ENCODE measurements at regions not wholly inside any gene's neighbourhood (a gene's known extent, or its start where the extent isn't known, plus 50 kb on each side); places are given as distances from the start of the nearest gene placed in this dataset.

DNA sequence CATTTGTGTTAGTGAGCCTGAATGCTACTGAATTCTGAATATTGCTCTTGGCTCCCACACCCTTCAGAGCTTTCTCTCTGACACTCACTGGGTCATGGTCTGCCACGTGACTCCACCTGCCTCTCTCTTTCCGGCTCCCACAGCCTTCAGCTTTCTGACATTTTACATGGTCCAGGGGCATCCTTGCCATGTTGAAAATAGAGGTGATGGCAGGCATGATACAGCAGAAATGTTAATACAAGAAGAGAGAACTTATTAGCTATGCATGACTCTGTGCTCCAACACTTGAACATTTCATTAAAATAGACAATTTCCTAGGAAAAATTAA is 90.3 kb upstream of the CLDN5 start:
- ATAC-seq: no peak
- H2AFZ ChIP-seq (ENCODE audit: low read depth, low read length, poor library complexity, severe bottlenecking): no peak overlapping the region
- H3K9me2 ChIP-seq (ENCODE audit: insufficient read depth): no peaks in the 10 kb centered on the region
- H3K27me3 ChIP-seq (ENCODE audit: insufficient read depth, low read length): no peaks in the 10 kb centered on the region; the same call in 1 of the 2 replicates
- DNase-seq (ENCODE audit: low read depth, low spot score): no peak
- H3K4me1 ChIP-seq (ENCODE audit: control insufficient read depth in 1 of 2, insufficient read depth in 2 of 2, low read length in 2 of 2): no peaks in the 10 kb centered on the region
- ChIA-PET RAD21 (ENCODE audit: low non-redundant PET in 1 of 2, low total read pairs in 2 of 2, uncharacterized antibody in 2 of 2, unreplicated experiment in 2 of 2) (no interaction called here), POLR2A (no interaction called here), CTCF (no interaction called here)
- no peak overlapping the region for H3K27ac ChIP-seq (ENCODE audit: low read depth, low read length)
- H3K79me2 ChIP-seq (ENCODE audit: insufficient read depth, low read length): no peaks in the 10 kb centered on the region
- H3K9ac ChIP-seq (ENCODE audit: low read length): no peak overlapping the region
- no peak overlapping the region for H3K4me3 ChIP-seq (replicated peaks in 1 of 2; ENCODE audit: low read depth in 1 of 2, low read length in 2 of 2)
- no peak overlapping the region for H3K4me2 ChIP-seq (ENCODE audit: low read length)
- intact Hi-C loops (cut with micrococcal nuclease): no loop called here
- BruUV-seq (replicated peaks): no TSS peak
- TF ChIP-seq, protein P1, sequence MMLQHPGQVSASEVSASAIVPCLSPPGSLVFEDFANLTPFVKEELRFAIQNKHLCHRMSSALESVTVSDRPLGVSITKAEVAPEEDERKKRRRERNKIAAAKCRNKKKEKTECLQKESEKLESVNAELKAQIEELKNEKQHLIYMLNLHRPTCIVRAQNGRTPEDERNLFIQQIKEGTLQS (IDR thresholded peaks at IDR 0.05): no peak
- TF ChIP-seq CBX3 (IDR thresholded peaks at IDR 0.05; ENCODE audit: low read depth) (no peak), ZFX (IDR thresholded peaks at IDR 0.05) (no peak), CEBPB (IDR thresholded peaks at IDR 0.05; ENCODE audit: low read depth) (no peak), POLR2AphosphoS5 (IDR thresholded peaks at IDR 0.05; ENCODE audit: low read depth, low read length) (no peak), ZNF274 (IDR thresholded peaks at IDR 0.05; ENCODE audit: low read depth, low read length) (no peak)
- TF ChIP-seq, protein P2, sequence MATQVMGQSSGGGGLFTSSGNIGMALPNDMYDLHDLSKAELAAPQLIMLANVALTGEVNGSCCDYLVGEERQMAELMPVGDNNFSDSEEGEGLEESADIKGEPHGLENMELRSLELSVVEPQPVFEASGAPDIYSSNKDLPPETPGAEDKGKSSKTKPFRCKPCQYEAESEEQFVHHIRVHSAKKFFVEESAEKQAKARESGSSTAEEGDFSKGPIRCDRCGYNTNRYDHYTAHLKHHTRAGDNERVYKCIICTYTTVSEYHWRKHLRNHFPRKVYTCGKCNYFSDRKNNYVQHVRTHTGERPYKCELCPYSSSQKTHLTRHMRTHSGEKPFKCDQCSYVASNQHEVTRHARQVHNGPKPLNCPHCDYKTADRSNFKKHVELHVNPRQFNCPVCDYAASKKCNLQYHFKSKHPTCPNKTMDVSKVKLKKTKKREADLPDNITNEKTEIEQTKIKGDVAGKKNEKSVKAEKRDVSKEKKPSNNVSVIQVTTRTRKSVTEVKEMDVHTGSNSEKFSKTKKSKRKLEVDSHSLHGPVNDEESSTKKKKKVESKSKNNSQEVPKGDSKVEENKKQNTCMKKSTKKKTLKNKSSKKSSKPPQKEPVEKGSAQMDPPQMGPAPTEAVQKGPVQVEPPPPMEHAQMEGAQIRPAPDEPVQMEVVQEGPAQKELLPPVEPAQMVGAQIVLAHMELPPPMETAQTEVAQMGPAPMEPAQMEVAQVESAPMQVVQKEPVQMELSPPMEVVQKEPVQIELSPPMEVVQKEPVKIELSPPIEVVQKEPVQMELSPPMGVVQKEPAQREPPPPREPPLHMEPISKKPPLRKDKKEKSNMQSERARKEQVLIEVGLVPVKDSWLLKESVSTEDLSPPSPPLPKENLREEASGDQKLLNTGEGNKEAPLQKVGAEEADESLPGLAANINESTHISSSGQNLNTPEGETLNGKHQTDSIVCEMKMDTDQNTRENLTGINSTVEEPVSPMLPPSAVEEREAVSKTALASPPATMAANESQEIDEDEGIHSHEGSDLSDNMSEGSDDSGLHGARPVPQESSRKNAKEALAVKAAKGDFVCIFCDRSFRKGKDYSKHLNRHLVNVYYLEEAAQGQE (IDR thresholded peaks at IDR 0.05; ENCODE audit: low read depth): no peak
- no peaks in the 10 kb centered on the region for H3K36me3 ChIP-seq (ENCODE audit: control insufficient read depth in 1 of 2, insufficient read depth in 2 of 2, low read length in 2 of 2)
- H3K9me3 ChIP-seq (ENCODE audit: control insufficient read depth in 1 of 2, insufficient read depth in 1 of 2, low read depth in 1 of 2, low read length in 2 of 2): no peaks in the 10 kb centered on the region
- H4K20me1 ChIP-seq (ENCODE audit: insufficient read depth): no peaks in the 10 kb centered on the region

DNA sequence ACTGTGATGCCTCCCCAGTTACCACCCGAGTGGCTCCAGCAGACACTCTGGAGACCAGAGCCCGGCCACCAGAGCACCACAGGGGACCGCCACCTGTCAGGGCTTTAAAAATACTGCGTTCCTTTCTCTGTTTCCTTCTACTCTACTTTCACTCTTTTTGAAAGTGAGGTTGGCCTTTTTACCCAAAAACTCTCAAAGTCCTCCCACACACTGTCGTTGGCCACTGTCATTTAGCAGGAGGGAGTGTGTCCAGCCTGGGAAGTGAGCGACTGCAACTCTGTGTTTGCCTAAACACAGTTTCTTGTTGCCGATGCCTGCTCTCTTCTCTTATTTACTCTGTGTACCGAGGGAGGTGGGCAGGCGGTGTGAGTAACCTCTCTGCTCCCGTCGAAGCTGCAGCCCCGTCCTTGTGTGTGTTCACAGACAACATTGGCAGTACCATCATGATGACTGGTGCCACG is 90.8 kb upstream of the CLDN5 start:
- intact Hi-C loops (cut with micrococcal nuclease): no loop called here
- Histone ChIP-seq H3K4me2 (ENCODE audit: low read length) (no peak overlapping the region), H3K36me3 (ENCODE audit: control insufficient read depth in 1 of 2, insufficient read depth in 2 of 2, low read length in 2 of 2) (no peaks in the 10 kb centered on the region), H3K27me3 (ENCODE audit: insufficient read depth, low read length) (no peaks in the 10 kb centered on the region; the same call in 1 of the 2 replicates), H3K4me1 (ENCODE audit: control insufficient read depth in 1 of 2, insufficient read depth in 2 of 2, low read length in 2 of 2) (no peaks in the 10 kb centered on the region), H2AFZ (ENCODE audit: low read depth, low read length, poor library complexity, severe bottlenecking) (no peak overlapping the region), H3K79me2 (ENCODE audit: insufficient read depth, low read length) (no peaks in the 10 kb centered on the region), H3K9me2 (ENCODE audit: insufficient read depth) (no peaks in the 10 kb centered on the region), H4K20me1 (ENCODE audit: insufficient read depth) (no peaks in the 10 kb centered on the region), H3K4me3 (replicated peaks in 1 of 2; ENCODE audit: low read depth in 1 of 2, low read length in 2 of 2) (no peak overlapping the region), H3K9me3 (ENCODE audit: control insufficient read depth in 1 of 2, insufficient read depth in 1 of 2, low read depth in 1 of 2, low read length in 2 of 2) (no peaks in the 10 kb centered on the region), H3K27ac (ENCODE audit: low read depth, low read length) (no peak overlapping the region), H3K9ac (ENCODE audit: low read length) (no peak overlapping the region)
- TF ChIP-seq CEBPB (IDR thresholded peaks at IDR 0.05; ENCODE audit: low read depth) (no peak), ZFX (IDR thresholded peaks at IDR 0.05) (no peak), RAD21 (IDR thresholded peaks at IDR 0.05; ENCODE audit: low read depth) (no peak), EZH2 (IDR thresholded peaks at IDR 0.05) (no peak), SIN3A (IDR thresholded peaks at IDR 0.05; ENCODE audit: low read depth) (no peak), TCF7L2 (IDR thresholded peaks at IDR 0.05; ENCODE audit: borderline replicate concordance, extremely low read depth, insufficient read depth, insufficient read length) (no peak)
- TF ChIP-seq, protein P1 (IDR thresholded peaks at IDR 0.05): no peak
- TF ChIP-seq, protein P3, sequence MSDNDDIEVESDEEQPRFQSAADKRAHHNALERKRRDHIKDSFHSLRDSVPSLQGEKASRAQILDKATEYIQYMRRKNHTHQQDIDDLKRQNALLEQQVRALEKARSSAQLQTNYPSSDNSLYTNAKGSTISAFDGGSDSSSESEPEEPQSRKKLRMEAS (IDR thresholded peaks at IDR 0.05): no peak
- no peak for DNase-seq (ENCODE audit: low read depth, low spot score)
- ChIA-PET POLR2A (no interaction called here), CTCF (no interaction called here), RAD21 (ENCODE audit: low non-redundant PET in 1 of 2, low total read pairs in 2 of 2, uncharacterized antibody in 2 of 2, unreplicated experiment in 2 of 2) (no interaction called here)
- ATAC-seq: no peak
- BruUV-seq (replicated peaks): no TSS peak
